Thoracic aorta (tissue), 2 donors: ENCODE measurements at regions not wholly inside any gene's neighbourhood (a gene's known extent, or its start where the extent isn't known, plus 50 kb on each side); places are given as distances from the start of the nearest gene placed in this dataset.

Experiments
- ATAC-seq: fragments of 150-250 bp; one replicate; pipeline ENCODE4 v1.8.0; 2017; ENCODE audit warnings: low read depth; ENCODE audit not compliant: insufficient number of reproducible peaks, low FRiP score
- DNase-seq: peaks from one replicate; pipeline ENCODE4 v3.0.0-alpha.2; 2020; ENCODE audit warnings: low spot score
- H3K27ac ChIP-seq, 2 donors: fragments of 200-600 bp; sonication (generic); 1 replicate in 1 of 2; 2 replicates in 1 of 2; pipeline ENCODE4 v1.5.1; 2016; ENCODE audit warnings: mild to moderate bottlenecking in 2 of 2, moderate library complexity in 2 of 2
- H3K27me3 ChIP-seq: fragments of 200-600 bp; sonication (generic); replicated peaks from 2 replicates; pipeline ENCODE4 v1.6.0; 2016; ENCODE audit warnings: mild to moderate bottlenecking; ENCODE audit not compliant: insufficient read depth
- H3K36me3 ChIP-seq: fragments of 200-600 bp; sonication (generic); one replicate; pipeline ENCODE4 v1.5.1; 2016
- H3K4me1 ChIP-seq, 2 donors: fragments of 200-600 bp; sonication (generic); 1 replicate in 1 of 2; 2 replicates in 1 of 2; pipeline versions ENCODE4 v1.5.1 to v1.6.0; 2016; ENCODE audit warnings: low read depth in 2 of 2, mild to moderate bottlenecking in 1 of 2; ENCODE audit not compliant: control insufficient read depth in 1 of 2
- H3K4me3 ChIP-seq: fragments of 200-600 bp; sonication (generic); 2 replicates; pipeline ENCODE4 v1.5.1; 2016; ENCODE audit warnings: mild to moderate bottlenecking
- H3K9me3 ChIP-seq: fragments of 200-600 bp; sonication (generic); 2 replicates; pipeline ENCODE4 v1.5.1; 2016
- CTCF ChIP-seq: fragments of 200-600 bp; sonication (generic); IDR thresholded peaks from one replicate; pipeline ENCODE4 v1.5.1; 2019; ENCODE audit warnings: antibody characterized with exemption

GRCh38 chr11:115926138-115926537, 421.9 kb upstream of the CADM1 start:
- Histone ChIP-seq H3K36me3 (no peaks in the 10 kb centered on the region), H3K27me3 (no peaks in the 10 kb centered on the region), H3K9me3 (no peaks in the 10 kb centered on the region), H3K27ac (no peak overlapping the region), H3K4me3 (no peak overlapping the region), H3K4me1 (no peaks in the 10 kb centered on the region)
- ATAC-seq: no peak
- TF ChIP-seq CTCF: no peak
- DNase-seq: no peak

- Histone ChIP-seq H3K9me3 (no peaks in the 10 kb centered on the region), H3K36me3 (no peaks in the 10 kb centered on the region), H3K27ac (no peak overlapping the region), H3K27me3 (no peaks in the 10 kb centered on the region), H3K4me3 (no peak overlapping the region), H3K4me1 (no peaks in the 10 kb centered on the region)
- DNase-seq (no peak), ATAC-seq (no peak)
- TF ChIP-seq CTCF: no peak
Measured at GRCh38 chr11:115925568-115926090, 421.4 kb upstream of the CADM1 start.

GRCh38 chr11:115924744-115925567, 420.7 kb upstream of the CADM1 start:
- H3K27me3 ChIP-seq: no peaks in the 10 kb centered on the region
- H3K4me3 ChIP-seq: no peak overlapping the region
- no peaks in the 10 kb centered on the region for H3K36me3 ChIP-seq
- DNase-seq (no peak), ATAC-seq (no peak)
- H3K4me1 ChIP-seq: no peaks in the 10 kb centered on the region
- H3K9me3 ChIP-seq: no peaks in the 10 kb centered on the region
- H3K27ac ChIP-seq: no peak overlapping the region
- TF ChIP-seq CTCF: no peak

GRCh38 chr11:115922876-115923275, 418.7 kb upstream of the CADM1 start:
- DNase-seq: no peak
- ATAC-seq: no peak
- no peak for TF ChIP-seq CTCF
- Histone ChIP-seq H3K27me3 (no peaks in the 10 kb centered on the region), H3K27ac (no peak overlapping the region), H3K36me3 (no peaks in the 10 kb centered on the region), H3K4me1 (no peaks in the 10 kb centered on the region), H3K9me3 (no peaks in the 10 kb centered on the region), H3K4me3 (no peak overlapping the region)

GRCh38 chr11:115921986-115922385, 417.8 kb upstream of the CADM1 start:
- ATAC-seq: no peak

More at GRCh38 chr11:115921986-115922385, 417.8 kb upstream of the CADM1 start:
- Histone ChIP-seq H3K4me1 (no peaks in the 10 kb centered on the region), H3K4me3 (no peak overlapping the region), H3K36me3 (no peaks in the 10 kb centered on the region), H3K27me3 (no peaks in the 10 kb centered on the region), H3K27ac (no peak overlapping the region), H3K9me3 (no peaks in the 10 kb centered on the region)
- no peak for TF ChIP-seq CTCF
- no peak for DNase-seq
